ENCODE measurements at regions not wholly inside any gene's neighbourhood (a gene's known extent, or its start where the extent isn't known, plus 50 kb on each side); places are given as distances from the start of the nearest gene placed in this dataset.

GRCh38 chr4:145315811-145316225 is 135.4 kb upstream of the OTUD4 start:
- Histone ChIP-seq H4K91ac (ENCODE audit: low read length) (no peak overlapping the region), H3K4me2 (ENCODE audit: low read length, poor library complexity, severe bottlenecking) (no peak overlapping the region), H3K4me3 (ENCODE audit: insufficient read depth in 1 of 2, low read depth in 1 of 2, low read length in 2 of 2) (no peak overlapping the region), H3K9me3 (ENCODE audit: control insufficient read depth, low read length) (no peaks in the 10 kb centered on the region), H3K36me3 (ENCODE audit: control insufficient read depth in 1 of 2, insufficient read depth in 2 of 2, low read depth in 1 of 2, low read length in 2 of 2) (no peaks in the 10 kb centered on the region), H2AK5ac (ENCODE audit: low read length, severe bottlenecking) (no peak overlapping the region), H2BK120ac (ENCODE audit: low read depth, low read length) (no peak overlapping the region), H3K18ac (ENCODE audit: low read depth in 1 of 2, low read length in 2 of 2) (no peak overlapping the region), H2AFZ (ENCODE audit: low read depth, low read length) (no peak overlapping the region), H4K8ac (ENCODE audit: low read length) (no peak overlapping the region), H3K27me3 (ENCODE audit: control insufficient read depth in 1 of 2, insufficient read depth in 1 of 2, low read length in 2 of 2) (peaks cover 0 to 13% of the 10 kb centered on the region in 2 experiments), H2BK15ac (ENCODE audit: low read depth, poor library complexity, severe bottlenecking) (no peak overlapping the region), H2BK12ac (ENCODE audit: low read length in 2 of 2) (no peak overlapping the region), H3K27ac (ENCODE audit: low read length, poor library complexity, severe bottlenecking) (no peak overlapping the region), H2BK5ac (ENCODE audit: low read depth, low read length, poor library complexity, severe bottlenecking) (no peak overlapping the region), H3K23ac (ENCODE audit: low read length in 2 of 2) (no peak overlapping the region), H3K14ac (ENCODE audit: low read length in 2 of 2) (no peak overlapping the region), H3K9ac (ENCODE audit: low read length) (no peak overlapping the region), H3K4ac (ENCODE audit: low read depth in 1 of 2, low read length in 2 of 2) (no peak overlapping the region), H3K79me1 (replicated peaks; ENCODE audit: low read length, poor library complexity, severe bottlenecking) (peaks cover 2% of the 10 kb centered on the region), H3K4me1 (ENCODE audit: control insufficient read depth, insufficient read depth, low read depth, low read length) (no peaks in the 10 kb centered on the region)
- DNase-seq = no peak

GRCh38 chr4:145308598-145308997 is 128.2 kb upstream of the OTUD4 start:
- Histone ChIP-seq H2BK120ac (ENCODE audit: low read depth, low read length) (no peak overlapping the region), H3K4me3 (ENCODE audit: insufficient read depth in 1 of 2, low read depth in 1 of 2, low read length in 2 of 2) (no peak overlapping the region), H3K9ac (ENCODE audit: low read length) (no peak overlapping the region), H3K18ac (ENCODE audit: low read depth in 1 of 2, low read length in 2 of 2) (no peak overlapping the region), H3K14ac (ENCODE audit: low read length in 2 of 2) (no peak overlapping the region), H2BK5ac (ENCODE audit: low read depth, low read length, poor library complexity, severe bottlenecking) (no peak overlapping the region), H3K36me3 (ENCODE audit: control insufficient read depth in 1 of 2, insufficient read depth in 2 of 2, low read depth in 1 of 2, low read length in 2 of 2) (no peaks in the 10 kb centered on the region), H3K79me1 (replicated peaks; ENCODE audit: low read length, poor library complexity, severe bottlenecking) (no peaks in the 10 kb centered on the region), H4K91ac (ENCODE audit: low read length) (no peak overlapping the region), H3K23ac (ENCODE audit: low read length in 2 of 2) (no peak overlapping the region), H3K4me1 (ENCODE audit: control insufficient read depth, insufficient read depth, low read depth, low read length) (no peaks in the 10 kb centered on the region), H2BK15ac (ENCODE audit: low read depth, poor library complexity, severe bottlenecking) (no peak overlapping the region), H3K4me2 (ENCODE audit: low read length, poor library complexity, severe bottlenecking) (no peak overlapping the region), H2AFZ (ENCODE audit: low read depth, low read length) (no peak overlapping the region), H3K27me3 (ENCODE audit: control insufficient read depth in 1 of 2, insufficient read depth in 1 of 2, low read length in 2 of 2) (peaks cover 0 to 3% of the 10 kb centered on the region in 2 experiments), H2BK12ac (ENCODE audit: low read length in 2 of 2) (no peak overlapping the region), H3K27ac (ENCODE audit: low read length, poor library complexity, severe bottlenecking) (no peak overlapping the region), H4K8ac (ENCODE audit: low read length) (no peak overlapping the region), H2AK5ac (ENCODE audit: low read length, severe bottlenecking) (no peak overlapping the region), H3K4ac (ENCODE audit: low read depth in 1 of 2, low read length in 2 of 2) (no peak overlapping the region), H3K9me3 (ENCODE audit: control insufficient read depth, low read length) (no peaks in the 10 kb centered on the region)
- DNase-seq = peak; percentile 46
- WGBS = 57% methylated on average over 3 of the region's 3 CpGs

- Histone ChIP-seq H3K4me2 (ENCODE audit: low read length, poor library complexity, severe bottlenecking) (no peak overlapping the region), H3K9me3 (ENCODE audit: control insufficient read depth, low read length) (no peaks in the 10 kb centered on the region), H3K4me1 (ENCODE audit: control insufficient read depth, insufficient read depth, low read depth, low read length) (no peaks in the 10 kb centered on the region), H2BK5ac (ENCODE audit: low read depth, low read length, poor library complexity, severe bottlenecking) (no peak overlapping the region), H2BK15ac (ENCODE audit: low read depth, poor library complexity, severe bottlenecking) (no peak overlapping the region), H4K91ac (ENCODE audit: low read length) (no peak overlapping the region), H2BK12ac (ENCODE audit: low read length in 2 of 2) (no peak overlapping the region), H2AFZ (ENCODE audit: low read depth, low read length) (no peak overlapping the region), H3K4ac (ENCODE audit: low read depth in 1 of 2, low read length in 2 of 2) (no peak overlapping the region), H3K9ac (ENCODE audit: low read length) (no peak overlapping the region), H2AK5ac (ENCODE audit: low read length, severe bottlenecking) (no peak overlapping the region), H3K23ac (ENCODE audit: low read length in 2 of 2) (no peak overlapping the region), H3K18ac (ENCODE audit: low read depth in 1 of 2, low read length in 2 of 2) (no peak overlapping the region), H3K14ac (ENCODE audit: low read length in 2 of 2) (no peak overlapping the region), H3K27me3 (ENCODE audit: control insufficient read depth in 1 of 2, insufficient read depth in 1 of 2, low read length in 2 of 2) (peaks cover 0 to 3% of the 10 kb centered on the region in 2 experiments), H2BK120ac (ENCODE audit: low read depth, low read length) (no peak overlapping the region), H4K8ac (ENCODE audit: low read length) (no peak overlapping the region), H3K79me1 (replicated peaks; ENCODE audit: low read length, poor library complexity, severe bottlenecking) (no peaks in the 10 kb centered on the region), H3K27ac (ENCODE audit: low read length, poor library complexity, severe bottlenecking) (no peak overlapping the region), H3K36me3 (ENCODE audit: control insufficient read depth in 1 of 2, insufficient read depth in 2 of 2, low read depth in 1 of 2, low read length in 2 of 2) (no peaks in the 10 kb centered on the region), H3K4me3 (ENCODE audit: insufficient read depth in 1 of 2, low read depth in 1 of 2, low read length in 2 of 2) (no peak overlapping the region)
- no peak for DNase-seq
- 93% methylated on average over 3 of the region's 4 CpGs for whole genome bisulfite sequencing
Observed at GRCh38 chr4:145307763-145308430, 127.5 kb upstream of the OTUD4 start.

- Histone ChIP-seq H3K36me3 (ENCODE audit: control insufficient read depth in 1 of 2, insufficient read depth in 2 of 2, low read depth in 1 of 2, low read length in 2 of 2) (no peaks in the 10 kb centered on the region), H3K14ac (ENCODE audit: low read length in 2 of 2) (no peak overlapping the region), H3K4me2 (ENCODE audit: low read length, poor library complexity, severe bottlenecking) (no peak overlapping the region), H3K9me3 (ENCODE audit: control insufficient read depth, low read length) (no peaks in the 10 kb centered on the region), H2BK5ac (ENCODE audit: low read depth, low read length, poor library complexity, severe bottlenecking) (no peak overlapping the region), H3K23ac (ENCODE audit: low read length in 2 of 2) (no peak overlapping the region), H4K8ac (ENCODE audit: low read length) (no peak overlapping the region), H2AFZ (ENCODE audit: low read depth, low read length) (no peak overlapping the region), H2BK15ac (ENCODE audit: low read depth, poor library complexity, severe bottlenecking) (no peak overlapping the region), H2AK5ac (ENCODE audit: low read length, severe bottlenecking) (no peak overlapping the region), H2BK12ac (ENCODE audit: low read length in 2 of 2) (no peak overlapping the region), H3K9ac (ENCODE audit: low read length) (no peak overlapping the region), H3K4me1 (ENCODE audit: control insufficient read depth, insufficient read depth, low read depth, low read length) (no peaks in the 10 kb centered on the region), H2BK120ac (ENCODE audit: low read depth, low read length) (no peak overlapping the region), H3K27me3 (ENCODE audit: control insufficient read depth in 1 of 2, insufficient read depth in 1 of 2, low read length in 2 of 2) (peaks cover 0 to 3% of the 10 kb centered on the region in 2 experiments), H3K18ac (ENCODE audit: low read depth in 1 of 2, low read length in 2 of 2) (no peak overlapping the region), H4K91ac (ENCODE audit: low read length) (no peak overlapping the region), H3K27ac (ENCODE audit: low read length, poor library complexity, severe bottlenecking) (no peak overlapping the region), H3K79me1 (replicated peaks; ENCODE audit: low read length, poor library complexity, severe bottlenecking) (no peaks in the 10 kb centered on the region), H3K4me3 (ENCODE audit: insufficient read depth in 1 of 2, low read depth in 1 of 2, low read length in 2 of 2) (no peak overlapping the region), H3K4ac (ENCODE audit: low read depth in 1 of 2, low read length in 2 of 2) (no peak overlapping the region)
- WGBS = 88% methylated on average over 1 of the region's 1 CpG
- DNase-seq = no peak
Observed at GRCh38 chr4:145307120-145307519, 126.7 kb upstream of the OTUD4 start.
